ENCODE measurements at regions not wholly inside any gene's neighbourhood (a gene's known extent, or its start where the extent isn't known, plus 50 kb on each side); places are given as distances from the start of the nearest gene placed in this dataset.

GRCh38 chr6:91660893-91661292, 1074.0 kb upstream of the MAP3K7 start:
- TF ChIP-seq, protein P1, sequence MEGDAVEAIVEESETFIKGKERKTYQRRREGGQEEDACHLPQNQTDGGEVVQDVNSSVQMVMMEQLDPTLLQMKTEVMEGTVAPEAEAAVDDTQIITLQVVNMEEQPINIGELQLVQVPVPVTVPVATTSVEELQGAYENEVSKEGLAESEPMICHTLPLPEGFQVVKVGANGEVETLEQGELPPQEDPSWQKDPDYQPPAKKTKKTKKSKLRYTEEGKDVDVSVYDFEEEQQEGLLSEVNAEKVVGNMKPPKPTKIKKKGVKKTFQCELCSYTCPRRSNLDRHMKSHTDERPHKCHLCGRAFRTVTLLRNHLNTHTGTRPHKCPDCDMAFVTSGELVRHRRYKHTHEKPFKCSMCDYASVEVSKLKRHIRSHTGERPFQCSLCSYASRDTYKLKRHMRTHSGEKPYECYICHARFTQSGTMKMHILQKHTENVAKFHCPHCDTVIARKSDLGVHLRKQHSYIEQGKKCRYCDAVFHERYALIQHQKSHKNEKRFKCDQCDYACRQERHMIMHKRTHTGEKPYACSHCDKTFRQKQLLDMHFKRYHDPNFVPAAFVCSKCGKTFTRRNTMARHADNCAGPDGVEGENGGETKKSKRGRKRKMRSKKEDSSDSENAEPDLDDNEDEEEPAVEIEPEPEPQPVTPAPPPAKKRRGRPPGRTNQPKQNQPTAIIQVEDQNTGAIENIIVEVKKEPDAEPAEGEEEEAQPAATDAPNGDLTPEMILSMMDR (IDR thresholded peaks at IDR 0.05; ENCODE audit: insufficient read depth, low read length) = no peak
- TF ChIP-seq POLR2AphosphoS5 (IDR thresholded peaks at IDR 0.05; ENCODE audit: low read depth) = no peak
- no peak for TF ChIP-seq REST (IDR thresholded peaks at IDR 0.05; ENCODE audit: insufficient replicate concordance, low read depth)
- no peak for TF ChIP-seq GABPA (IDR thresholded peaks at IDR 0.05; ENCODE audit: low read depth)
